VCaP (cell line): ENCODE measurements at regions not wholly inside any gene's neighbourhood (a gene's known extent, or its start where the extent isn't known, plus 50 kb on each side); places are given as distances from the start of the nearest gene placed in this dataset.
"Not testable (repeated sequence)": the region's sequence is repeated elsewhere in the genome, so short reads cannot be mapped to it uniquely, and the experiment has no call there.

Source experiments
- H3K27ac ChIP-seq: fragments of 450-650 bp; 2 replicates; pipeline ENCODE4 v1.5.1; 2017
- CTCF ChIP-seq: fragments of 450-650 bp; conservative IDR thresholded peaks from 2 replicates; pipeline ENCODE4 v1.5.1; 2017; ENCODE audit warnings: mild to moderate bottlenecking, moderate library complexity

DNA sequence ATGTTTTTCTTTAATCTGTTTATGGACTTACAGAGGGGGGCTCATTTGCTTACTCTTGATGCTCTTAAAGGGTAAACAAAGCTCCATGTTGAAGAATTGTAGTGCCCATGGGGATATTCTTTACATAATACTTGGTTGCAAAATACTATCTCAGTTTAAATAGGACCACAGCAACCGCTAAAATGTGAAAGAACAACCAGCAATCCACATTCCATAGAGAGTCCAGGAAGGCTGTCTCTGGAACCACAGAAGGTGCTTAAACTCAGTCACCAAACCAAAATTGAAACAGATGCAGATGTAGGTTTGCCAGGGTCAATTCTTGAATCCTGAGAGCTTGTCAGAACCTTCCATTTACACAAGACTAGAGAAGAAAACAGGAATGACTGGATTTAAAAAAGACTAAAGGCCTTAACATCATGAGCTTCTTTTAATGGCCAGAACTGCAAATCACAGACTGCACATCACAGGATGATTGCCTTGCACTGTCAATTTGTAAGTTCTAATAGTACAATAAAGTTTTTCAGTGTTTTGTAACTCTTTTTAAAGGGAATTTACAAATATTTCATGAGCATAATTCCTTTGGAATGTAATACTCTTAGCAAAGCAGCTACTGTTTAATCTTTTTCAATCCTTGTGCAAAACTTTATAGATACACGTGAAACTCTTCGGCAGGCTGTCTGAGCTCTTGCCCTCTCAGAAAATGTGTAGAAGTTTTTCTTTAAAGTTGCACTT is 661.6 kb downstream of the SI start:
- peak overlapping the region; percentile 76; the same call in 1 of the 2 replicates for H3K27ac ChIP-seq
- TF ChIP-seq CTCF = no peak

DNA sequence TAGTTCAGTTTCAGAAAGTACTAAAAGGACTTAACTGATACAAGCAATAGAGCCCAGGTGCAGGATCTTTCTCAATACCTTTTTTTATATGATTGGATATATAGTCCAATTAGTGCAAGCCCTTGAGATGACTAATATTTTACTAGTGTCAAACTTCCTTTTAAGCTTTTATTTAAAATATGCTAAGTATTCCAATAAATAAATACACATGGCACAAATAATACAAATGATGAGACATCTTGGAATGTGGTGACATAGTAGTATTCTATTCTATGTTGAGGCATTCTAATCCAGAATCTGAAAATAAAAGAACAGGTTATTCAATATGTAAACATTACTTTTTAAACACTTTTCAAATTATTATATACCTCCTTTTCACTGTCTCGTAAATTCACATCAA is 670.0 kb downstream of the SI start:
- H3K27ac ChIP-seq = no peak overlapping the region
- TF ChIP-seq CTCF = no peak

DNA sequence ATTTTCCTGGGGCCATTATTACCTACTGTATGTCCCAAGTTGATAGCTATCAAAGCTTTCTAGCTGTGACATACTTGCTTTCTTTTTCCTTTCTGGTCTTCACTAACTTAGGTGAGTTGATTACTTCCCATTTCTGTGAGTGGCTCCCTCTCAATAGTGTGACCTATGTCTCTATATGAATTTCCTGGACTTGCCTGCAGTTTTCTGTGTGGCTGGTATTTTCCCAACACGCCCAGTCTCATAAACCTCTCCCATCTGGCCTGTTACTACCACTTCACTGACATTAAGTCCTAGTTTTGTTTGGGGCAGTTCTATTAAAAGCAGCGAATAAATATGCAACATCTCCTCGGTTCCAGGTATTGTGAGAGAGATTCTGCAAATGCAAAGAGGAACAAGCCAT is 671.2 kb downstream of the SI start:
- no peak for TF ChIP-seq CTCF

DNA sequence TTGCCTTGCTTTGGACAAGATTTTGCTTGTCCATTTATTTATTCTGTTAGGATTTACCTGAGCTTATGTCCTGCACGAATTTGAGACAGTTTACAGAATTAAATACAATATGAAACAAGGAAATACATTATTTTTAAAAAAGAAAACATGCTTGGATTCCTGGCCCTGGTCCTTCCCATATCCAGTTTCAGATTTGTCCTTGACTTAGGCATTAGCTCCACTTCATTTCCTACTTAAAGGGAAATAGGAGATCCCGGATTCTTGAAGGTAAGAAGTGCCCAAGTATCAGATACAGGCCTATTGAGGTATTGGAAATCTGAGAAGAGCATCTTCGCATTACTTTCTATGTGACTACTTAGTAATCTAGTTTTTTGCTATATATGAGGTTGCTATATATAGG is 672.0 kb downstream of the SI start:
- no peak for TF ChIP-seq CTCF

More for the DNA sequence above, 671.2 kb downstream of the SI start:
- no peak overlapping the region for H3K27ac ChIP-seq

GRCh38 chr3:164401923-164402322 is 676.4 kb downstream of the SI start:
- no peak overlapping the region for H3K27ac ChIP-seq
- TF ChIP-seq CTCF = no peak

More for the DNA sequence above, 672.0 kb downstream of the SI start:
- no peak overlapping the region for H3K27ac ChIP-seq

GRCh38 chr3:164401440-164401839 is 676.9 kb downstream of the SI start:
- not testable (repeated sequence) for H3K27ac ChIP-seq

- no peak overlapping the region for H3K27ac ChIP-seq
- TF ChIP-seq CTCF = no peak
These were observed 680.8 kb downstream of the SI start for GRCh38 chr3:164397462-164397861.

GRCh38 chr3:164393171-164393570 is 685.1 kb downstream of the SI start:
- TF ChIP-seq CTCF = no peak; the same call in 1 of the 2 replicates
- no peak overlapping the region for H3K27ac ChIP-seq
